Ramos (cell line): ENCODE measurements at regions not wholly inside any gene's neighbourhood (a gene's known extent, or its start where the extent isn't known, plus 50 kb on each side); places are given as distances from the start of the nearest gene placed in this dataset.

Experiments used
- in situ Hi-C: fragments of 300-500 bp; cut with MboI; formaldehyde crosslinking; loops from one replicate; pipeline ENCODE4 v1.14.3; 2022; ENCODE audit warnings: low sequenced_read_pairs; ENCODE audit not compliant: unreplicated experiment

GRCh38 chr16:6494716-6495115, 837.9 kb upstream of the RBFOX1 start:
- in situ Hi-C loops = no loop called here

GRCh38 chr16:6493555-6493954, 839.1 kb upstream of the RBFOX1 start:
- in situ Hi-C loops = no loop called here

DNA sequence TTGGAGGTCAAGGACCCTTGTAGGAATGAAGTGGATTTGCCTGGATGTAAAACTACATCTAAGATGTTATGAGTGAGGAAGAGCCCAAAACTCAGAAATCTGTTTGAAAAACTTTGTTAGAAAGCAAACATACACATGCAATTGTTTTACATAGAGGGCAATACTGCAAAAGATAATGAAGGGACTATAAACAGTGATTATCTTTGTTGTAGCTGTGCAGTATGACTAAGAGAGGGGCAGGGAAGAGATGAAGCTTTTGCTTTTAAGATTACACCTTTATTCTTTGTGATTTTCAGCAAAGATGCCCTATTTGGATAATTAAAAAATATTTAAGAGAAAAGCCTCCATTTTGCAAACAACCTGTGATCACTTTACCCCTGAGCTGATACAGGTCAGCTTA, 839.9 kb upstream of the RBFOX1 start:
- in situ Hi-C loops = no loop called here

DNA sequence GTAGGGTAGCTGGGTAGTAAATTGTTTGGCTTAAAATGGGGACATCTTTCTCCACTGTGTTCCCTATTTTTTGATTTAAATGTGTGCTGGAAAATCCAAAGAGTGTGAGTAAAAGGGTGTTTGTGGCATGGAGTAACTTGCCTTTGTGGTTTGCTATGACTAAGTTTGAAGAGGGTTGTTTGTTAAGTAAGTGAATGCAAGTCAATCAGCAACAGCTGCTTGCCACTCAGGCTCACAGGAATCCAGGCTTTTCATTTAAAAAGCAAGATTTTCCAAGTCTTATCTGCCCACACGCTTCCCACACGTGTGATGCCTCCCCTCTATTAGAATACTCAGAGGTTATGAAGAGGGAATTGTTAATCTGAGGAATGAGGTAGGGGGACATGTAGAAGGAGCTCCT, 847.7 kb upstream of the RBFOX1 start:
- in situ Hi-C loops = no loop called here

GRCh38 chr16:6484081-6484480, 848.6 kb upstream of the RBFOX1 start:
- in situ Hi-C loops = no loop called here

DNA sequence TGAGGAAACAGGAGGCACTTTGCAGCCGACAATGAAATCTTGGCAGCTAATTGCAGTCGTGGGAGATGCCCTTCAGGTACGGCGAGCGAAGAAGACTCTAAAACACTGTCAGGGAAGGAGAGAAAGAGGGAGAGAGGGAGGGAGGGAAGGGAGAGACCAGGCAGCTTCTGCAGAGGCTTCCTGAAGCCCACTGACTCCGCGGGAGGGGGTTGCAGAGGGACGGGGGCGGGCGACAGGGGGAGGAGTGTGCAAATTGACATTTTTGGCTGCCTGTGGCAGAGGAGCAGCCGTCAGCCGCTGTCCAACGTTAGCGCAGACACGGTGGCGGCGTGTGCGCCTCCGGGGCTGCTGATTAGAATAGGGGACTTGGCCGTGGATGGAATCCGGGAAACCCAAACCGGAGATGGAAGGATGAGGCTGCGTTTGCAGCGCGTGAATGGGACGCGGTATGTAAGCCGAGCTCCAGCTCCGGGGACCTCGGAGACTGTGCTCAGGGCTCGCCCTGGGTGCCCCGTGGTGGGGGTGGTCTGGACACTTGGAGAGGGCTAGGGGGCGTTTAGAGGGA, 849.1 kb upstream of the RBFOX1 start:
- in situ Hi-C loops = no loop called here

GRCh38 chr16:6482696-6483468, 849.8 kb upstream of the RBFOX1 start:
- in situ Hi-C loops = no loop called here

- in situ Hi-C loops = no loop called here
Observed at GRCh38 chr16:6481894-6482293, 850.8 kb upstream of the RBFOX1 start.

- in situ Hi-C loops = no loop called here
Observed at GRCh38 chr16:6453742-6454141, 878.9 kb upstream of the RBFOX1 start.

DNA sequence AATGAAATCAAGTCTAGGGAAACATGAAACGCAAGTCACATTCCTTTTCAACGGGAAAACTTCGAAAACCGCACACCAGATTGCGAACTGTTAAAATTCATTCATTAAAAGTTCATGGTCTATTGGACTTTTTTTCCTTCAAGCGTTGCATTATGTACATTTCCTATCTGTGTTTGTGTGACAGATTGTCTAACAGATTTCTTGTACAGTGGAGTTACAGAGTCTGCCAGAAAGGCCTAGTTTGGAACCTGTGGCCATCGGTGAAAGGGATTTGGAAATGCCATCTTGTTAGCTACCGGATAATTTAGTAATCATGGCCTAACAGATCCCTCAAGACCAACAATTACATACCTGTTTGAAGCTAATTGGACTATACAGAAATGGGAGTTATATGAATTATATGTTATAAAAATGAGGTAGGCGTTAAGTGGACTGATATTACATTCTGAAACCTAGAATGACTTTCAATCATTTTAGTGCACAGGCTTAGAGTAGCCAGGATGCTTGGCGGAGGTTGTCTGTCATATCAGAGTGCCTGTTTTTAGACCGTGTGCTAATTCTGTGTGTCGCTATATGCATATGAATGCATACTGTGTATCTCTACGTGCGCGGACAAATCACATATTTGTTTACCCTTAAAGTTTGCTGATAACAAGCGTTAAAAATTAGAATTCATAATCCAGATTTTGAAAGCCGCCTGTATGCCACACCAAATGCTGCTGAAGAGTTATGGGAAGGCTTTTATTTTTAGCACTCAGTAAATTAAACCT, 885.4 kb upstream of the RBFOX1 start:
- in situ Hi-C loops = no loop called here

- in situ Hi-C loops = no loop called here
Observed at GRCh38 chr16:6446370-6446769, 886.3 kb upstream of the RBFOX1 start.

GRCh38 chr16:6439129-6439528, 893.5 kb upstream of the RBFOX1 start:
- in situ Hi-C loops = no loop called here

DNA sequence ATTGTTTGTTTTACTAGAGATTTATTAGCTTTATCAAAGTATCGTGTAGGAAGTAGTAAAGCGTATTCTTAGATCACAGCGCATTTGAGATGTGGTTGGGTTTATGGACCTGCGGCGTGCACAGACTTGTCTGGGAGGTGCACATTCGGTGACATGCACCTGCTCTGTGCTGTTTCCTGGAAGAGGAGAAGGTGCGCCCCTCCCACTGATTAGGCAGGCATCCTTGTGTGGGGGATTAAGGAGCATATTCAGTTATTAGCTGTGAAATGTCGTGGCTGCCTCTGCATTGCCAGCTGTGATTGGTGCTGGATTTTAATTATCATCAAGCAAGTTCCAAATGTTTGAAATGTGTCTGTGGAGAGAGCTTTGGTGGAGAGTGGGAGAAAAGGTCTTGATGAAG, 903.8 kb upstream of the RBFOX1 start:
- in situ Hi-C loops = no loop called here

DNA sequence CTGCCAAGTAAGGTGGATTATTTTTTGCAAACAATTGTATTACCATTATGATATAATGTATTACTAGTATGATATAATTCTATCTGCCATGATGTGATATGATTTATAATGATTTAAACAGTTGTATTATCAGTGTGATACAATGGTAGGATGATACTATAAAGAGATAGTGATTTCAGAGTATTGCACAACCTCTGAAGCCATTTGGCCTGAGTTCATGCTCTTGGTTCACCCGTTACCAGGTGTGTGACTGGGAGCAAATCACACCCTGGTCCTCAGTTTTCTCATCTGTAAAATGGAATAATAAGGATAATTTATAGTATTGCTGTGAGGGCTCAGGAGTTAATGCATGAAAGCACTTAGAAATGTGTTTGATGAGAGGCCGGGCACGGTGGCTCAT, 905.0 kb upstream of the RBFOX1 start:
- in situ Hi-C loops = no loop called here

GRCh38 chr16:6407596-6407995, 925.0 kb upstream of the RBFOX1 start:
- in situ Hi-C loops = no loop called here

GRCh38 chr16:6406028-6406427, 926.6 kb upstream of the RBFOX1 start:
- in situ Hi-C loops = no loop called here

DNA sequence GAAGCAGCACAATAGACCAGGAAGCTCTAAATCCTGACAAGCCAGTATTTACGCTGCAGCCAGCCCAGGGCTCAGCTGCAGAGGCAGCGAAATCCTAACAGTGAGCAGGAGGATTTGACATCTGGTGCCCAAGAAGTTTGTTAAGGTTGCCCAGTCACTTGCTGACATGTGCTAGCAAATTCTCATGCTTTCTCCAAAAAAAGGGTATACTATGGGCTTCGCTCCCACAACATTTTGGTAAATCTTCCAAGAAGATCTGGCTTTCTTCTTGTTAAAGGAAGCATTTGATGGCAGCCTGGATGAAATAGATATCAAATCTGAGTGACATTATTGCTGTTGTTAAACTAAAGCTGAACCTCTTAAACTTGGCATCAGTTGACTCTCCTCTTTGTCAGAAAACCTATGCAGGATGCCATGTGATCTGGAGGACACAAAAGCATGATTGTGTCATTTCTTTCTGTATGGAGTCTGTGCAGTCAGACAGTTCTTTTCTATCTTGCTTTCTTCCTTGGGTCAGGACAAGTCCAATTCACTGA, 949.7 kb upstream of the RBFOX1 start:
- in situ Hi-C loops = no loop called here

DNA sequence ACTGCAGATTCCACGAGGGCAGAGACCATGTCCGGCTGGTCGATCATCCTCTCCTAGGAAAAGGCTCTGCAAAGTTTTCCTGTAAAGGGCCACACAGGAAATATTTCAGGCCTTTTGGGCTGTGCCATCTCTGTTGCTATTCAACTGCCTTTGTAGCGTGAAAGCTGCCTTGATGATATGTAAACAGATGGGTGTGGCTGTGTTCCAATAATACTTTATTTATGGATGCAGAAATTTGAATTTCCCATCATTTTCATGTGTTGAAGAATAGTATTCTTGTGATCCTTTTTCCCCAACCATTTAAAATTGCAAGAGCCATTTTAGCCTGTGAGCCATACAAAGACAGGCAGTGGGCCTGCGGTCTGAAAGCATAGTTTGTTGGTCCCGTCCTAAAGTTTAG, 950.7 kb upstream of the RBFOX1 start:
- in situ Hi-C loops = no loop called here

- in situ Hi-C loops = no loop called here
Observed at GRCh38 chr16:6377956-6378355, 954.7 kb upstream of the RBFOX1 start.

GRCh38 chr16:6375465-6376075, 957.1 kb upstream of the RBFOX1 start:
- in situ Hi-C loops = no loop called here

- in situ Hi-C loops = no loop called here
Observed at GRCh38 chr16:6374821-6375220, 957.8 kb upstream of the RBFOX1 start.
